ENCODE measurements at regions not wholly inside any gene's neighbourhood (a gene's known extent, or its start where the extent isn't known, plus 50 kb on each side); places are given as distances from the start of the nearest gene placed in this dataset.

- no peak overlapping the region for H3K27ac ChIP-seq
- TF ChIP-seq, protein P1, sequence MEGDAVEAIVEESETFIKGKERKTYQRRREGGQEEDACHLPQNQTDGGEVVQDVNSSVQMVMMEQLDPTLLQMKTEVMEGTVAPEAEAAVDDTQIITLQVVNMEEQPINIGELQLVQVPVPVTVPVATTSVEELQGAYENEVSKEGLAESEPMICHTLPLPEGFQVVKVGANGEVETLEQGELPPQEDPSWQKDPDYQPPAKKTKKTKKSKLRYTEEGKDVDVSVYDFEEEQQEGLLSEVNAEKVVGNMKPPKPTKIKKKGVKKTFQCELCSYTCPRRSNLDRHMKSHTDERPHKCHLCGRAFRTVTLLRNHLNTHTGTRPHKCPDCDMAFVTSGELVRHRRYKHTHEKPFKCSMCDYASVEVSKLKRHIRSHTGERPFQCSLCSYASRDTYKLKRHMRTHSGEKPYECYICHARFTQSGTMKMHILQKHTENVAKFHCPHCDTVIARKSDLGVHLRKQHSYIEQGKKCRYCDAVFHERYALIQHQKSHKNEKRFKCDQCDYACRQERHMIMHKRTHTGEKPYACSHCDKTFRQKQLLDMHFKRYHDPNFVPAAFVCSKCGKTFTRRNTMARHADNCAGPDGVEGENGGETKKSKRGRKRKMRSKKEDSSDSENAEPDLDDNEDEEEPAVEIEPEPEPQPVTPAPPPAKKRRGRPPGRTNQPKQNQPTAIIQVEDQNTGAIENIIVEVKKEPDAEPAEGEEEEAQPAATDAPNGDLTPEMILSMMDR (conservative IDR thresholded peaks at IDR 0.05) = no peak; the same call in 1 of the 2 replicates
Measured at GRCh38 chr5:103441523-103441922, 121.1 kb downstream of the NUDT12 start.

DNA sequence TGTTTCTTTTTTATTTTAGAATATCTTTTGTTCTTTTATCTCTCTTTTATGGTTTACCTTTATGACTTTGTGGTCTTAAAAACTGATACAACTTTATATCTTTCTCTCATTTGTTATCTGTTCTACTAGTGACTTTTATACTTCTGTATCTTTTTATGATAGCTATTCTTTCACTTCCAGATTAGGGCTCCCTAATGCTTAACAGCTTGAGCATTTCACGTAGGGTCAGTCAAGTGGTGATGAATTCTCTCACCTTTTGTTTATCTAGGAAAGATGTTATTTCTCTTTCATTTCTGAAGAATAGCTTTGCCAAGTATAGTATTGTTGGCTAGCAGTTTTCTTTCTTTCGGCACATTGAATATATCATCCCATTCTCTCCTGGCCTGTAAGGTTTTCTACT is 123.6 kb downstream of the NUDT12 start:
- H3K27ac ChIP-seq = no peak overlapping the region
- TF ChIP-seq, protein P1 (conservative IDR thresholded peaks at IDR 0.05) = no peak

GRCh38 chr5:103436656-103437055 is 125.9 kb downstream of the NUDT12 start:
- TF ChIP-seq, protein P1 (conservative IDR thresholded peaks at IDR 0.05) = no peak

GRCh38 chr5:103436112-103436511 is 126.5 kb downstream of the NUDT12 start:
- TF ChIP-seq, protein P1 (conservative IDR thresholded peaks at IDR 0.05) = no peak
- no peak overlapping the region for H3K27ac ChIP-seq

More at GRCh38 chr5:103436656-103437055, 125.9 kb downstream of the NUDT12 start:
- no peak overlapping the region for H3K27ac ChIP-seq

DNA sequence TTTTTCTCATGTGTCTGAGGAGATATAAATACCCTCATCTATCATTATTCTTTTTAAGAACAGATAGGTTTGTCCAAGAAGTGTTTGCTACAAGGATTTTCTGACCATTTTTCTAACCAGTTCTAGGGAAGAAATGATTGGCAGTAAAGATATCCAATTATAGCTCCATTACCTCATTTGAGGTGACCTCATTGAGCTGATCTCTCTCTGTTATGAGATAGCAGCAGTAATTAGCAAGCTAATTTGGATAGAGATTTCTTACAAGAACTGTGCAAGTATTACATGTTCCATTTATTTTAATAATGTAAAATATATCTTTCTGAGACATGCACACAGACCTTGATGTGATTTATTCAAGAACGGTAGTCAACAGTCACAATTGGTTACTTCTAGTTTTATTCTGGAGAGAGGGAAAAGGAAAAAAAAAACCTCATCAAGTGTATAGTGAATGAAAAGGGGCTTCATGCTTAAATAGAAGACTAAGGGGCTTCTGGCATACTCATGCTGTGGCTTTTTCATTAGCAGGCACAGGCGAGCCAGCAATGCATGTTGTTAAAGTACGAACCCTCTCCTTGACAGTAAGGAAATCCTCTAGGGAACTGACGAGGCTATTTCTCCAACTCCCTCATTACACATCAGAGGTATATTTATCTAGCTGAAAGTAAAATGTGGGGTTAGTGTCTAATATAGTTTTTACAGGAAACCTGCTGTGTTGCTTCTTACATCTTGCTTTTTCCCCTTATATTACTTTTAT is 127.3 kb downstream of the NUDT12 start:
- TF ChIP-seq, protein P1 (conservative IDR thresholded peaks at IDR 0.05) = no peak
- H3K27ac ChIP-seq = no peak overlapping the region

- TF ChIP-seq, protein P1 (conservative IDR thresholded peaks at IDR 0.05) = no peak
Measured at GRCh38 chr5:103434057-103434456, 128.5 kb downstream of the NUDT12 start.

DNA sequence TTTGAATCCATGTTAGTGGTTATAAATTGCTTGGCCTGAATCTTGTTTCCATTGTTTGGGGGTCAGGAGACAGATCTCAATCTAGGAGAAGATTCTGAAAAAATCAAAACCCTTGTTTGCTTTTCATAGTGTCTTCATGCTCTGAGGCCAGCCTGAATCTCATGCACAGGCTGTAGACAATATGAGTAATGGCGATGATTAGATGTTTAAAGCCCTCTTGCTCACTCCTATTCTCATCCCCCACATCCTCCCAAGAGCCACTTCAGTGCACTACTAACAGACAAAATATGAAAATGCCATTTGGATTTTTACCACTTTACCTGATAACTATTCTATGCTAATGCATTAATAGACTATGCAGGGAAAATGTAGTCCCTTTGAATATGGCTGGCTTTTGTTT is 129.4 kb downstream of the NUDT12 start:
- TF ChIP-seq, protein P1 (conservative IDR thresholded peaks at IDR 0.05) = no peak
- no peak overlapping the region for H3K27ac ChIP-seq

More at GRCh38 chr5:103434057-103434456, 128.5 kb downstream of the NUDT12 start:
- no peak overlapping the region for H3K27ac ChIP-seq
